H1 (cell line): ENCODE measurements at regions not wholly inside any gene's neighbourhood (a gene's known extent, or its start where the extent isn't known, plus 50 kb on each side); places are given as distances from the start of the nearest gene placed in this dataset.

Experiments used
- CTCF ChIA-PET: fragments of 300-600 bp; sonication (Branson Sonifier 250); formaldehyde crosslinking; loops from one replicate; lab custom pipeline; 2021; ENCODE audit not compliant: partially characterized antibody; lab: Charles Lee
- POLR2A ChIA-PET: fragments of 300-600 bp; sonication (Branson Sonifier 250); formaldehyde crosslinking; loops from one replicate; lab custom pipeline; 2021; ENCODE audit warnings: inconsistent platforms; ENCODE audit not compliant: partially characterized antibody; lab: Charles Lee
- DNase-seq, 2 experiments: peaks; one replicate each; pipeline versions ENCODE4 v3.0.0 to v3.0.0-alpha.2; 2010 to 2022; ENCODE audit warnings: low spot score in 2 of 2, low read depth in 1 of 2, mixed read lengths in 1 of 2
- FAIRE-seq: peaks from 2 replicates; lab custom pipeline; 2011; peaks lifted over from hg19 to GRCh38; lab: Jason Lieb, UNC
- H2AFZ ChIP-seq: 2 replicates; pipeline ENCODE4 v1.8.1; 2012; ENCODE audit warnings: low read length, inconsistent platforms
- H2AK5ac ChIP-seq: 2 replicates; pipeline ENCODE4 v1.6.1; 2013; ENCODE audit warnings: low read depth, low read length
- H2BK120ac ChIP-seq: replicated peaks from 2 replicates; pipeline ENCODE3; 2013; ENCODE audit warnings: low read depth, low read length, inconsistent platforms
- H2BK12ac ChIP-seq: 2 replicates; pipeline ENCODE4 v1.6.1; 2013; ENCODE audit warnings: low read depth, low read length
- H2BK15ac ChIP-seq: 2 replicates; pipeline ENCODE4 v1.6.1; 2013; ENCODE audit warnings: low read length
- H2BK20ac ChIP-seq: 2 replicates; pipeline ENCODE4 v1.6.1; 2013; ENCODE audit warnings: low read length
- H2BK5ac ChIP-seq: 2 replicates; pipeline ENCODE4 v1.6.1; 2013; ENCODE audit warnings: low read depth, low read length
- H3K14ac ChIP-seq: 2 replicates; pipeline ENCODE4 v1.6.1; 2013; ENCODE audit warnings: inconsistent platforms; ENCODE audit not compliant: insufficient read length
- H3K18ac ChIP-seq: 2 replicates; pipeline ENCODE4 v1.6.1; 2013; ENCODE audit warnings: low read length; ENCODE audit errors: extremely low read depth
- H3K23ac ChIP-seq: 2 replicates; pipeline ENCODE4 v1.6.1; 2013; ENCODE audit warnings: inconsistent platforms; ENCODE audit not compliant: insufficient read length
- H3K23me2 ChIP-seq: 2 replicates; pipeline ENCODE4 v1.6.1; 2013; ENCODE audit warnings: low read depth, low read length
- H3K27ac ChIP-seq: 2 replicates; pipeline ENCODE4 v1.6.1; 2011; ENCODE audit warnings: low read depth, low read length, inconsistent platforms
- H3K27me3 ChIP-seq, 4 experiments: replicated peaks in 1 of 4; 1 replicate in 1 of 4; 2 replicates in 3 of 4; pipeline versions ENCODE4 v1.6.1 to v1.8.1; 2011 to 2013; ENCODE audit warnings: low read length in 3 of 4, mild to moderate bottlenecking in 3 of 4, inconsistent platforms in 2 of 4, mixed read lengths in 2 of 4, moderate library complexity in 1 of 4; ENCODE audit not compliant: control insufficient read depth in 3 of 4, insufficient read depth in 3 of 4; ENCODE audit errors: extremely low read depth in 1 of 4
- H3K36me3 ChIP-seq, 4 experiments: 2 replicates each; pipeline versions ENCODE4 v1.6.1 to v1.8.1; 2011 to 2013; ENCODE audit warnings: mild to moderate bottlenecking in 4 of 4, low read length in 3 of 4, moderate library complexity in 2 of 4, control low read depth in 1 of 4, inconsistent platforms in 1 of 4; ENCODE audit not compliant: insufficient read depth in 4 of 4, control insufficient read depth in 2 of 4
- H3K4ac ChIP-seq: replicated peaks from 2 replicates; pipeline ENCODE3; 2013; ENCODE audit warnings: low read length, low read depth, mixed read lengths, inconsistent platforms; ENCODE audit not compliant: insufficient read length
- H3K4me1 ChIP-seq, 4 experiments: replicated peaks in 1 of 4; 1 replicate in 1 of 4; 2 replicates in 3 of 4; pipeline versions ENCODE4 v1.6.1 to v1.8.1; 2011 to 2013; ENCODE audit warnings: low read length in 3 of 4, inconsistent platforms in 2 of 4, mixed read lengths in 1 of 4; ENCODE audit not compliant: insufficient read depth in 4 of 4, control insufficient read depth in 3 of 4
- H3K4me2 ChIP-seq, 2 experiments: 2 replicates each; pipeline versions ENCODE4 v1.6.1 to v1.8.1; 2011 to 2013; ENCODE audit warnings: low read depth in 2 of 2, low read length in 2 of 2, control low read depth in 1 of 2, inconsistent platforms in 1 of 2, mild to moderate bottlenecking in 1 of 2; ENCODE audit not compliant: insufficient read depth in 1 of 2
- H3K4me3 ChIP-seq, 4 experiments: fragments of 200-600, 300-600 bp in 1 of 4; sonication (generic), shearing (Covaris generic), sonication (Bioruptor Twin) in 1 of 4; 2 replicates each; pipeline versions ENCODE4 v1.5.1 to v1.8.1; 2011 to 2016; ENCODE audit warnings: low read length in 4 of 4, low read depth in 3 of 4, control low read depth in 2 of 4, inconsistent platforms in 2 of 4, mild to moderate bottlenecking in 2 of 4, mixed read lengths in 1 of 4, moderate library complexity in 1 of 4; ENCODE audit not compliant: insufficient read depth in 2 of 4; ENCODE audit errors: extremely low read depth in 1 of 4
- H3K56ac ChIP-seq: replicated peaks from 2 replicates; pipeline ENCODE3; 2013; ENCODE audit warnings: low read depth, mild to moderate bottlenecking, mixed read lengths, low read length, inconsistent platforms; ENCODE audit not compliant: insufficient read length
- H3K79me1 ChIP-seq: 2 replicates; pipeline ENCODE4 v1.6.1; 2013; ENCODE audit warnings: low read depth, low read length, control low read depth
- H3K79me2 ChIP-seq, 2 experiments: 2 replicates each; pipeline versions ENCODE4 v1.6.1 to v1.8.1; 2012 to 2013; ENCODE audit warnings: low read length in 2 of 2, mild to moderate bottlenecking in 2 of 2, inconsistent platforms in 1 of 2; ENCODE audit not compliant: insufficient read depth in 2 of 2, control insufficient read depth in 1 of 2
- H3K9ac ChIP-seq, 4 experiments: replicated peaks in 1 of 4; 1 replicate in 1 of 4; 2 replicates in 3 of 4; pipeline versions ENCODE4 v1.6.1 to v1.8.1; 2011 to 2013; ENCODE audit warnings: low read depth in 3 of 4, low read length in 3 of 4, control low read depth in 2 of 4, mild to moderate bottlenecking in 2 of 4, moderate library complexity in 2 of 4, inconsistent platforms in 1 of 4; ENCODE audit errors: extremely low read depth in 1 of 4
- H3K9me3 ChIP-seq, 2 experiments: 2 replicates each; pipeline versions ENCODE4 v1.6.1 to v1.8.1; 2012 to 2013; ENCODE audit warnings: mild to moderate bottlenecking in 2 of 2, moderate library complexity in 2 of 2, control low read depth in 1 of 2, inconsistent platforms in 1 of 2, low read depth in 1 of 2, low read length in 1 of 2, mixed read lengths in 1 of 2; ENCODE audit not compliant: insufficient read depth in 2 of 2
- H4K20me1 ChIP-seq, 2 experiments: replicated peaks in 1 of 2; 2 replicates each; pipeline versions ENCODE3 to v1.8.1; 2011 to 2013; ENCODE audit warnings: inconsistent platforms in 2 of 2, low read length in 2 of 2, mild to moderate bottlenecking in 1 of 2; ENCODE audit not compliant: insufficient read depth in 2 of 2, control insufficient read depth in 1 of 2
- H4K5ac ChIP-seq: 2 replicates; pipeline ENCODE4 v1.6.1; 2013; ENCODE audit warnings: low read length, low read depth, mixed read lengths, inconsistent platforms; ENCODE audit not compliant: insufficient read length
- H4K8ac ChIP-seq: 2 replicates; pipeline ENCODE4 v1.8.0; 2013; ENCODE audit warnings: mild to moderate bottlenecking, moderate library complexity, low read length, inconsistent platforms; ENCODE audit not compliant: insufficient read depth; ENCODE audit errors: extremely low read depth
- H4K91ac ChIP-seq: replicated peaks from 2 replicates; pipeline ENCODE3; 2013; ENCODE audit warnings: low read length, mixed read lengths, inconsistent platforms; ENCODE audit not compliant: insufficient read length
- ASH2L ChIP-seq: fragments of 200-600, 300-600 bp; sonication (generic); IDR thresholded peaks from one replicate; pipeline ENCODE4 v1.7.1; 2017; ENCODE audit warnings: low read length
- CREB1 ChIP-seq: IDR thresholded peaks from 2 replicates; pipeline ENCODE4 v1.6.1; 2012; ENCODE audit warnings: inconsistent platforms
- EGR1 ChIP-seq: IDR thresholded peaks from 2 replicates; pipeline ENCODE4 v1.6.1; 2011; ENCODE audit warnings: low read depth, low read length, borderline replicate concordance
- GABPA ChIP-seq: IDR thresholded peaks from 2 replicates; pipeline ENCODE4 v1.6.1; 2011; ENCODE audit warnings: mild to moderate bottlenecking, low read length, moderate library complexity, borderline replicate concordance; ENCODE audit not compliant: insufficient read depth
- POLR2A ChIP-seq, 2 experiments: IDR thresholded peaks; 1 replicate in 1 of 2; 2 replicates in 1 of 2; pipeline ENCODE4 v1.6.1; 2011; ENCODE audit warnings: low read depth in 2 of 2, low read length in 2 of 2, mild to moderate bottlenecking in 2 of 2; ENCODE audit errors: control extremely low read depth in 1 of 2
- RAD21 ChIP-seq, 2 experiments: IDR thresholded peaks in 1 of 2; conservative IDR thresholded peaks in 1 of 2; 2 replicates each; pipeline ENCODE4 v1.6.1; 2011; ENCODE audit warnings: low read depth in 2 of 2, low read length in 2 of 2, improper control_type of control experiment in 1 of 2, inconsistent platforms in 1 of 2, mild to moderate bottlenecking in 1 of 2, moderate library complexity in 1 of 2
- RNF2 ChIP-seq: fragments of 200-900, 300-1000 bp; sonication (generic); IDR thresholded peaks from 2 replicates; pipeline ENCODE4 v1.7.1; 2016; ENCODE audit warnings: borderline replicate concordance, low read depth, mild to moderate bottlenecking, antibody characterized with exemption, low read length; ENCODE audit not compliant: poor library complexity, severe bottlenecking; ENCODE audit errors: missing control alignments
- SAP30 ChIP-seq: fragments of 300-600 bp; sonication (generic); IDR thresholded peaks from 2 replicates; pipeline ENCODE4 v1.7.1; 2012; ENCODE audit warnings: low read length, moderate library complexity, mild to moderate bottlenecking, inconsistent platforms; ENCODE audit not compliant: insufficient read depth, insufficient replicate concordance
- SIRT6 ChIP-seq: IDR thresholded peaks from one replicate; pipeline ENCODE4 v1.7.1; 2012; ENCODE audit warnings: low read length, inconsistent platforms
- SP2 ChIP-seq: IDR thresholded peaks from 2 replicates; pipeline ENCODE4 v1.6.1; 2012; ENCODE audit warnings: mild to moderate bottlenecking, low read length, inconsistent platforms
- YY1 ChIP-seq: IDR thresholded peaks from 2 replicates; pipeline ENCODE4 v1.6.1; 2011; ENCODE audit warnings: low read depth, mild to moderate bottlenecking, low read length
- WGBS, 2 experiments: shearing (Covaris generic) in 1 of 2; methylation state at CpG; one replicate each; pipeline versions ENCODE4 v1.1.6 to v1.1.7; 2013 to 2015; ENCODE audit warnings: low lambda C conversion rate in 2 of 2, mixed read lengths in 2 of 2, inconsistent platforms in 1 of 2, low coverage in 1 of 2, missing lambda C conversion rate in 1 of 2; ENCODE audit not compliant: insufficient replicate concordance in 2 of 2, insufficient coverage in 1 of 2, insufficient read length in 1 of 2; ENCODE audit errors: extremely low coverage in 1 of 2, missing lambda C conversion rate in 1 of 2; 5-methylcytosine and 5-hydroxymethylcytosine counted together

GRCh38 chr2:220885593-220885992 is 686.5 kb downstream of the EPHA4 start:
- Histone ChIP-seq H3K4ac (no peak overlapping the region), H2AFZ (no peak overlapping the region), H3K4me2 (no peak overlapping the region), H3K4me1 (peaks cover 0 to 10% (median 4%) of the 10 kb centered on the region in 4 experiments; a peak in 3 of 7 replicates), H3K27me3 (no peaks in the 10 kb centered on the region), H2BK12ac (no peak overlapping the region), H4K20me1 (no peaks in the 10 kb centered on the region), H2BK15ac (no peak overlapping the region), H3K23me2 (no peaks in the 10 kb centered on the region), H3K4me3 (no peak overlapping the region), H3K18ac (no peak overlapping the region), H3K36me3 (no peaks in the 10 kb centered on the region), H2BK120ac (no peak overlapping the region), H4K8ac (no peak overlapping the region), H4K5ac (no peak overlapping the region), H3K79me1 (no peaks in the 10 kb centered on the region), H3K23ac (no peak overlapping the region), H4K91ac (no peak overlapping the region), H2BK20ac (no peak overlapping the region), H3K79me2 (no peaks in the 10 kb centered on the region), H3K14ac (no peak overlapping the region), H3K9ac (no peak overlapping the region), H3K9me3 (no peaks in the 10 kb centered on the region), H2BK5ac (no peak overlapping the region), H3K56ac (no peak overlapping the region), H3K27ac (no peak overlapping the region), H2AK5ac (no peak overlapping the region)
- TF ChIP-seq SAP30 = no peak
- TF ChIP-seq GABPA = no peak
- no peak for TF ChIP-seq POLR2A (IDR thresholded peaks at IDR 0.05; ENCODE audit: control extremely low read depth in 1 of 2, low read depth in 2 of 2, low read length in 2 of 2)
- TF ChIP-seq ASH2L = no peak
- no peak for TF ChIP-seq YY1
- no peak for TF ChIP-seq RNF2
- TF ChIP-seq EGR1 = no peak
- no peak for TF ChIP-seq SIRT6
- no peak for TF ChIP-seq RAD21 (IDR thresholded peaks at IDR 0.05 in 1 of 2, conservative IDR thresholded peaks at IDR 0.05 in 1 of 2; ENCODE audit: low read depth in 2 of 2, low read length in 2 of 2)
- TF ChIP-seq SP2 = no peak
- TF ChIP-seq CREB1 = no peak
- no peak for DNase-seq
- no peak for FAIRE-seq
- POLR2A ChIA-PET = no interaction called here
- WGBS, 2 experiments = 97% methylated on average over 4 of the region's 4 CpGs; no CpG with 5 or more reads in 1 of the 2 experiments
- CTCF ChIA-PET = interaction anchor here (0.7 to 0.9 kb wide), 4 partner anchors 8 to 564 kb away, joined by 3 to 4 read pairs (median 3); no protein-coding TSS in a partner anchor
